ENCODE measurements at regions not wholly inside any gene's neighbourhood (a gene's known extent, or its start where the extent isn't known, plus 50 kb on each side); places are given as distances from the start of the nearest gene placed in this dataset.

DNA sequence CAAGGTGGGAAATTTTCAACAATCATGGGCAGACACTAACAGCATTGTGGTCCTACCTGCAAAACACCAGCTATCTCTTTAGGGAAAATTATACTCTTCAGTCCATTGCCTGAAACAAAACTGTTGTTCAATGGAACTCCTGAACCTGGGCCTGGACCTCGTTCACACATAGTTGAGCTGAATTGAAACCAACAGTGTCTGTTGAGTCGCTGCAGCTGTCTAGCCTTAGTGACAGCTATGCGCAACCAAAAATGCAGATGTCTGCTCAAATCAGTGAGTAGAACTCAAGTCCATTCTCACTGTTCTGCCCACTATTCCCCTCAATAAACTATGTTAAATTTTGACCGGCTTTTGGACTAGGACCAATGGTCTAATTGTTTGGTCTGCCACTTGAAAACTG, 286.2 kb downstream of the TFAP2A start:
- Histone ChIP-seq H2AFZ (ENCODE audit: low read length, unreplicated experiment) (no peak overlapping the region), H3K79me2 (ENCODE audit: control insufficient read depth, insufficient read depth, low read length, unreplicated experiment) (no peaks in the 10 kb centered on the region), H3K4me3 (ENCODE audit: low read depth, low read length) (no peak overlapping the region), H3K36me3 (ENCODE audit: insufficient read depth, low read length) (no peaks in the 10 kb centered on the region), H3K4me1 (ENCODE audit: control insufficient read depth, insufficient read depth, low read length, unreplicated experiment) (no peaks in the 10 kb centered on the region), H3K27me3 (ENCODE audit: insufficient read depth, low read length) (no peaks in the 10 kb centered on the region), H3K27ac (ENCODE audit: low read depth, low read length) (no peak overlapping the region)

DNA sequence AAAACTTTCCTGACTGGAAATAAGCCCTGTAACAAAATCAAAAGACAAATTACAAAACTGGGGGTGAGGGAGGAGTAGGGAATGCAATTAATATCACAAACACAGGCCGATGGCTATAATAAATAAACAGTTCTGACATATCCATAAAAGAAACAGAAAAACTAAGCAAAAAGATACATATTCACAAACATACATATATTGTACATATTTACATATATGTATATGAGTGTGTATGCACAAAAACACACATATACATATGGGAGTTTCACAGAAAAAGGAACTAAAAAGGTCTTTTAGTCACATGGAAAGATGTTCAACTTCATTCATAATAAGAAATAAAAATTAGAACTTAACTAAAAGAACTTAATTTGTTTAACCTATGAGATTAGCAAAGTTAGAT, 292.7 kb downstream of the TFAP2A start:
- Histone ChIP-seq H3K36me3 (ENCODE audit: insufficient read depth, low read length) (no peaks in the 10 kb centered on the region), H2AFZ (ENCODE audit: low read length, unreplicated experiment) (no peak overlapping the region), H3K27me3 (ENCODE audit: insufficient read depth, low read length) (no peaks in the 10 kb centered on the region), H3K27ac (ENCODE audit: low read depth, low read length) (no peak overlapping the region), H3K4me1 (ENCODE audit: control insufficient read depth, insufficient read depth, low read length, unreplicated experiment) (no peaks in the 10 kb centered on the region), H3K4me3 (ENCODE audit: low read depth, low read length) (no peak overlapping the region), H3K79me2 (ENCODE audit: control insufficient read depth, insufficient read depth, low read length, unreplicated experiment) (no peaks in the 10 kb centered on the region)

DNA sequence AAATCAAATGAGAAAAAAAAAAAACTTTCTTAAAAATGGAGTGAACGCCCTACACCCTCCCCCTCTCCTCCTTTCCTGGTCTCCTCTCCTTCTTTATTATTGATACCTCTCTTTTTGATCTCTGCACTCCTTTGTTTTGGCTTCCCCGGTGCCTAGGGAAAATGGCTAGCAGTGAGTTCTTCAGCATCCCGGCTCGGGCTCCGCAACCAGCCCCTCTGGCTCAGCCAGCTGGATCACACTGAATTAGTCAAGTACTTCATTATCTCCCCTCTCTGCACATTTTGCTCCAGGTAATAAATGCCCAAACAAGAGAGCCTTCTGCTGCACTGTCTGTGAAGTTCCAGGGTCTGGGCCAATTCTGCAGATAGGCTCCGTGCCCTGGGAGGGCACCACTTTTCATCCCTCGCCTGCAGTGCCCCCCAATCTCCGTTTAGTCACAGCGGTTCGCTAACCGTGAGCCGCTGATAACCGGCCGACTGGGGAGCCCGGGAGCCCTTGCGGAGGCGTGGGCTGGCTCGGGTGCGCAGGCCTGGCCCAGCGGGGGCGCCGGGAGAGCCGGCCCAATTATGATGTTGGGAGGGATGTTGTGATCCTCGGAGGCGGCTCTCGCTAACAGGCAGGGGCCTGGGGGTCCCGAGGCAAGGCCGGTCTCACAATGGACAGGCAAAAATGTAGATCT, 301.9 kb downstream of the TFAP2A start:
- Histone ChIP-seq H2AFZ (ENCODE audit: low read length, unreplicated experiment) (no peak overlapping the region), H3K4me3 (ENCODE audit: low read depth, low read length) (no peak overlapping the region), H3K4me1 (ENCODE audit: control insufficient read depth, insufficient read depth, low read length, unreplicated experiment) (no peaks in the 10 kb centered on the region), H3K36me3 (ENCODE audit: insufficient read depth, low read length) (no peaks in the 10 kb centered on the region), H3K27me3 (ENCODE audit: insufficient read depth, low read length) (no peaks in the 10 kb centered on the region), H3K79me2 (ENCODE audit: control insufficient read depth, insufficient read depth, low read length, unreplicated experiment) (no peaks in the 10 kb centered on the region), H3K27ac (ENCODE audit: low read depth, low read length) (no peak overlapping the region)

DNA sequence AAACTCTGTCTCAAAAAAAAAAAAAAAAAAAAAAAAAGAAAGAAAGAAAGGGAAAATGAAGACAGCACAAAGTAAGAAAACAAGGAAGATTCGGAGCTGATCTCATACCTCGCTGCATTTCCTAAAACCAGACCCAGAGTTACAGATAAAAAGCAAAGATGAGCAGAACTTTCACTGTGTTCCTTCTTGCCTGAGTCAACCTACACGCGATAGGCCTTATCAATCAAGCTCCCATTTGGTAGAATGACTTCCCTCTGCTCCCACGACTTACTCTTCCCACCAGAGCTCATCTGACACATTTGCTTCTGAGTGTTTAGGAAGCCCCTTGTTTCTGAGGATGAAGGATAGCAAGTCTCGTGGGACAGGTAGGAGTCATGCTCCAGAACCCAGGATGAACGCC, 302.9 kb downstream of the TFAP2A start:
- Histone ChIP-seq H3K4me3 (ENCODE audit: low read depth, low read length) (no peak overlapping the region), H3K79me2 (ENCODE audit: control insufficient read depth, insufficient read depth, low read length, unreplicated experiment) (no peaks in the 10 kb centered on the region), H3K36me3 (ENCODE audit: insufficient read depth, low read length) (no peaks in the 10 kb centered on the region), H2AFZ (ENCODE audit: low read length, unreplicated experiment) (no peak overlapping the region), H3K27me3 (ENCODE audit: insufficient read depth, low read length) (no peaks in the 10 kb centered on the region), H3K4me1 (ENCODE audit: control insufficient read depth, insufficient read depth, low read length, unreplicated experiment) (no peaks in the 10 kb centered on the region), H3K27ac (ENCODE audit: low read depth, low read length) (no peak overlapping the region)

DNA sequence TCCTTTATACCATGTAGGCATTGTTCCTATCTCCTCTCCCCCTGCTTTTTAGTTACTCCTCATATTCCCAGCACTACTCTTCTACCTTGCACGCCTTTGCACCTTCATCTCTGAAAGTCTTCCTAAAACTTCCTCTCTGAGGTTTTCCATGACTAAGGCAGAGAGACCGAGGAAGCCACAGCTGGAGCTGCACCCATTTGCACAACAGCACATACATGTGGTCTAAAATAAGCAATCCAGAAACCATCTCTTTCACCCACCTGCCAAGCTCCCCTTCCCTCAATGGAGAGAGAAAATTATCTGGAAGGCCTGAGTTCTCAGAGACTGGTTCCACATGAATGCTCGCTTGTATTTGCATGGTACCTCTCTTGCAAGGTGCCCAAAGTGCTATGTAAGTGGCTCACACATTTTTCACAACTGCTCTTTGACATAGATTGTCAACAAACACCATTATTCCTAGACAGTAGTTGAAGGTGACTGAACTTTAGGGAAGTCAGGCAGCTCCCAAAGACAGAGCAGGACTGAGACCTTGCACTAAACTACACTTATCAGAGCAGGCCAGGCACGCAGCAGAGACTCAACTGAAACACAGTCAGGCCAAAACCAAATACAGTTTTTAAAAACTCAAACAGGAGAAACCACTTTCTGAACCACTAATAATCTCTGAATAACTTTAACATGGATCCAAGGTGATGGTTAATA, 313.2 kb downstream of the TFAP2A start:
- H3K27ac ChIP-seq (ENCODE audit: low read depth, low read length), result no peak overlapping the region
- H3K79me2 ChIP-seq (ENCODE audit: control insufficient read depth, insufficient read depth, low read length, unreplicated experiment), result no peaks in the 10 kb centered on the region
- no peaks in the 10 kb centered on the region for H3K4me1 ChIP-seq (ENCODE audit: control insufficient read depth, insufficient read depth, low read length, unreplicated experiment)
- H3K27me3 ChIP-seq (ENCODE audit: insufficient read depth, low read length), result no peaks in the 10 kb centered on the region
- no peaks in the 10 kb centered on the region for H3K36me3 ChIP-seq (ENCODE audit: insufficient read depth, low read length)
- no peak overlapping the region for H3K4me3 ChIP-seq (ENCODE audit: low read depth, low read length)
- H2AFZ ChIP-seq (ENCODE audit: low read length, unreplicated experiment), result no peak overlapping the region

DNA sequence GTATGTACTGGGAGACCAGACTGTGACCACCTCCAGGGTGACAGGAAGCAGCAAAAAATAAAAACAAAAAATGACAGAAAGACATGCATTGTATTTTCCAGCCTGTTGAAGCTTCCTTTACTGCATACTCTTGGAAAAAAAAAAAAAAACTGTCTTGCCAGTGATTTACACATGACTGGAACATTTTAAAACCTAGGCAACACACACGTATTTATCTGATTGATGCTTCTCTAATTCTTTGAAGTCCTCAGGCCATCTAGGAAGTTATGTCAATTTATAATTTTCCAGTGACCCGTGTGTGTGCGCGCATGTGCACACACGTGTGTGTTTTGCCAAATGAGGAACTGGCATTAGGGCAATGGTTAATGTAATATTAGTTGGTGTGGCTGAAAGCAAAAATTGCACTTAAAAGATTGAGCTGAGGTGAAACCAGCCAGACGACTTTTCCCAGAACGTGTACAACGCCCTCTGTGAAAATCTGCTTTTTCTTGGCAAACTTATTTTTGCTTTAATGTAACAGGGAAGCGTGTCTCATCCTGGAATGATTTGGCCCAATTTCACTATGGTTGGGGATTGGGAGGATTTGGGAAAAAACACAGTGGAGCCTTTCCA, 315.2 kb downstream of the TFAP2A start:
- Histone ChIP-seq H3K27ac (ENCODE audit: low read depth, low read length) (no peak overlapping the region), H3K4me1 (ENCODE audit: control insufficient read depth, insufficient read depth, low read length, unreplicated experiment) (no peaks in the 10 kb centered on the region), H3K79me2 (ENCODE audit: control insufficient read depth, insufficient read depth, low read length, unreplicated experiment) (no peaks in the 10 kb centered on the region), H3K27me3 (ENCODE audit: insufficient read depth, low read length) (no peaks in the 10 kb centered on the region), H3K4me3 (ENCODE audit: low read depth, low read length) (no peak overlapping the region), H3K36me3 (ENCODE audit: insufficient read depth, low read length) (no peaks in the 10 kb centered on the region), H2AFZ (ENCODE audit: low read length, unreplicated experiment) (no peak overlapping the region)

DNA sequence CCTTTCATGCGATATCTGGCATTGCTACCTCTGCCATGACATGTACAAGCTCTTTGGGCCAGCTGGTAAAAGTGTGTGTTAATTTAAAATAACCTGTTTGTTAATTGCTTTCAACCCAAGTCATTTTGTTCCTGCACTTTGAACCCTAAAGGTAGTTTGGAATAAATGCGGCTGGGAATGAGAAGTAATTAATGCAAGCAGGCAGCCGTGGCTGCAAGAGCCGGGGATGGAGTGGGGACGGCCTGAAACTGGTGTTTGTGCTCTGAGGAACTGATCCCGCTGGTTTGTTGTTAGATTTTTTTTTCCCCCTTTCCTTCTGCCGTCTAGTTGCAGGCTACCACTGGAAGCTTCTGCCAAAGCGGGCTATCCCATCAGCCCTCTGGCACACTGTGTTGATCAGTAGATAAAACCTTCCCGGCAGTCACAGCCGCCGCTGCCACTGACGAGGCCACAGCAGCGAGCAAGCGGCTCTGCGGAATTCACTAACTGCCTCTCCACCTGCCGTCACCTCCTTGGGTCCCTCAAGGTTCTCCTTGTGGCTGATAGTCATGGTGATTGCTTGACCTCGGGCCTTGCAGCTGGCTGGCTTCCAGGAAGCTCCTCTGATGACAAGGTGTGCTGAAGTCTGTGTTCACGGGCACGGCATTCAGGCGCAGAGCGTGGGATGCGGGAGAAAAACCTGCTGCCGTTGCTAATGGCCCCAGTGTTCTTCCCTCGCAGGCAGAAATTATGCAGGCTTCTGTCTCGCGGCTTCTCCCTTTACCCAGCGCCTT, 315.9 kb downstream of the TFAP2A start:
- no peak overlapping the region for H3K4me3 ChIP-seq (ENCODE audit: low read depth, low read length)
- no peaks in the 10 kb centered on the region for H3K4me1 ChIP-seq (ENCODE audit: control insufficient read depth, insufficient read depth, low read length, unreplicated experiment)
- H3K79me2 ChIP-seq (ENCODE audit: control insufficient read depth, insufficient read depth, low read length, unreplicated experiment), result no peaks in the 10 kb centered on the region
- H2AFZ ChIP-seq (ENCODE audit: low read length, unreplicated experiment), result no peak overlapping the region
- no peak overlapping the region for H3K27ac ChIP-seq (ENCODE audit: low read depth, low read length)
- H3K27me3 ChIP-seq (ENCODE audit: insufficient read depth, low read length), result no peaks in the 10 kb centered on the region
- H3K36me3 ChIP-seq (ENCODE audit: insufficient read depth, low read length), result no peaks in the 10 kb centered on the region

DNA sequence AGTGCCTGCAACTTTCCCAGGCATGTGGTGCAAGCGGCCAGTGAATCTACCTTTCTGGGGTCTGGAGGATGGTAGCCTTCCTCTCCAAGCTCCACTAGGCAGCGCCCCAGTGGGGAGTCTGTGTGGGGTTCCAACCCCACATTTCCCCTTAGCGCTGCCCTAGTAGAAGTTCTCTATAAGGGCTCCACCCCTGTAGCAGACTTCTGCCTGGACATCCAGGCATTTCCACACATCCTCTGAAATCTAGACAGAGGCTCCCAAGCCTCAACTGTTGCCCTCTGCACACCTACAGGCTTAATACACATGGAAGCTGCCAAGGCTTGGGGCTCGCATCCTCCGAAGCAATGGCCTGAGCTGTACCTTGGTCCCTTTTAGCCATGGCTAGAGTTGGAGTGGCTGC, 321.6 kb downstream of the TFAP2A start:
- Histone ChIP-seq H3K4me3 (ENCODE audit: low read depth, low read length) (no peak overlapping the region), H2AFZ (ENCODE audit: low read length, unreplicated experiment) (no peak overlapping the region), H3K27me3 (ENCODE audit: insufficient read depth, low read length) (no peaks in the 10 kb centered on the region), H3K36me3 (ENCODE audit: insufficient read depth, low read length) (no peaks in the 10 kb centered on the region), H3K27ac (ENCODE audit: low read depth, low read length) (no peak overlapping the region), H3K4me1 (ENCODE audit: control insufficient read depth, insufficient read depth, low read length, unreplicated experiment) (no peaks in the 10 kb centered on the region), H3K79me2 (ENCODE audit: control insufficient read depth, insufficient read depth, low read length, unreplicated experiment) (no peaks in the 10 kb centered on the region)

DNA sequence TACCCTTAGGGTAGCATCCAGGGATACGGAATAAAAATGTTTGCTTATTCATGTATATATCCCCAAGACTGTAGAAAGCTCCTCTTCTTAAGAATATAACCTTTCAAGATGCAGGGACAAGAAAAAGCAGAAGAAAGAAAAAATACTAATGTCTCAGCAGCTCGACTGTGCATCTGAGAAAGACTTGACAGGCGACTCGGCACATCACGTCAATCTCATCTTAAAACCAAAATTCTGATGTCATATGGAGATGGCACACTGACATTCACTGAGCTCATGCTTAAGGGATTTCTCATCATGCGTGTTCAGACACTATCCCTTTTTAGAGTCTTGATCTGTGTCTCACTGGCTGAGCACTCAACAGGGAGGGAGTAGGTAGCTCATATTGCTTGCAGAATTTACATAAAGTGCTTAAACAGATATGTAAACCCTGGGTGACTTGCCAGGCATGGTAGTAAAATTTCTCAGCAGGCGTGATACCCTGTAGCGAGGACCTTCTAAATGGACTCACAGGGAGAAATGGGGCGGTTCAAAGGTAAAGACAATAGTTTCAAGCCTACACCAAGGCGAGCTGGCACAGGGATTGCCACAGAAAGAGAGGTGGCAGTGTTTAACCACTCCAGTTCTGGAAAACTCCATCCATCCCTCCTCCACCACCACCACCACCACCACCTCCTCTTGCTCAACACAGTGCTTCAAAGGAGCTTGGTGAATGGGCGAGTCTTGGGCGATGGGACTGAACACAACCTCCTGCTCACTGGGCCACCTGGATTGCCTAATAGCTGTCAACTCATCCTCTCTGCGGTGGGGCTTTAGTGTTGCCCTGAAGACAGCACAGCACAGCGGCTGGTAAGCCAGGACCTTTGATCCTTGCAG, 330.5 kb downstream of the TFAP2A start:
- H3K79me2 ChIP-seq (ENCODE audit: control insufficient read depth, insufficient read depth, low read length, unreplicated experiment), result no peaks in the 10 kb centered on the region
- H3K4me3 ChIP-seq (ENCODE audit: low read depth, low read length), result no peak overlapping the region
- no peaks in the 10 kb centered on the region for H3K36me3 ChIP-seq (ENCODE audit: insufficient read depth, low read length)
- no peak overlapping the region for H3K27ac ChIP-seq (ENCODE audit: low read depth, low read length)
- H3K4me1 ChIP-seq (ENCODE audit: control insufficient read depth, insufficient read depth, low read length, unreplicated experiment), result no peaks in the 10 kb centered on the region
- H2AFZ ChIP-seq (ENCODE audit: low read length, unreplicated experiment), result no peak overlapping the region
- no peaks in the 10 kb centered on the region for H3K27me3 ChIP-seq (ENCODE audit: insufficient read depth, low read length)

DNA sequence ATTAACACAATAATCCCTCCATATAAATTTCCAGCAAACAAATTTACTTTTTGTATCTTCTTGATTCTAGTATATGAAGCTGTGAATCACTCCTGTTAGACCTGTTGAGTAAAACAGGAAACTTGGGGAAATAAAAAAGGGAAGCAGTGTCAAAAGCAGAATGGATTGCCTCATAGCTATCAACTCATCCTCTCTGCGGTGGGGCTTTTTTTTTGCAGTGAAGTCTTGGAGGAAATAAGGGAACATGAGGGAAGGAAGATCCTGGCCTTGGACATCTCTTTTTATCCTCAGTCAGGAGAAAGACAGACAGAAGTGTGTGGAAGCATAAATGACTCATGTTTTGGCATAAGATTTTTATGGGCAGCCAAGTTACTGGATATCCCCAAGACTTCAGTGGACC, 332.5 kb downstream of the TFAP2A start:
- no peaks in the 10 kb centered on the region for H3K27me3 ChIP-seq (ENCODE audit: insufficient read depth, low read length)
- no peaks in the 10 kb centered on the region for H3K79me2 ChIP-seq (ENCODE audit: control insufficient read depth, insufficient read depth, low read length, unreplicated experiment)
- H3K4me1 ChIP-seq (ENCODE audit: control insufficient read depth, insufficient read depth, low read length, unreplicated experiment), result no peaks in the 10 kb centered on the region
- no peaks in the 10 kb centered on the region for H3K36me3 ChIP-seq (ENCODE audit: insufficient read depth, low read length)
- H3K4me3 ChIP-seq (ENCODE audit: low read depth, low read length), result no peak overlapping the region
- H3K27ac ChIP-seq (ENCODE audit: low read depth, low read length), result no peak overlapping the region
- H2AFZ ChIP-seq (ENCODE audit: low read length, unreplicated experiment), result no peak overlapping the region

Measured in ACC112 (cell line).